Suprapubic skin (tissue), 4 donors: ENCODE measurements at regions not wholly inside any gene's neighbourhood (a gene's known extent, or its start where the extent isn't known, plus 50 kb on each side); places are given as distances from the start of the nearest gene placed in this dataset.

Source experiments
- EP300 ChIP-seq: sonication (generic); formaldehyde crosslinking; IDR thresholded peaks from one replicate; pipeline ENCODE4 v1.6.1; 2017; ENCODE audit warnings: antibody characterized with exemption
- POLR2AphosphoS5 ChIP-seq, 3 donors: sonication (generic); formaldehyde crosslinking; IDR thresholded peaks; one replicate each; pipeline ENCODE4 v1.6.1; 2017; ENCODE audit warnings: antibody characterized with exemption in 3 of 3
- TF ChIP-seq, protein P1 (sequence below), 2 donors: fragments of 200-600 bp in 1 of 2; fragments of 450-650 bp in 1 of 2; sonication (generic) in 1 of 2; IDR thresholded peaks; one replicate each; pipeline ENCODE4 v1.5.1; 2016 to 2019; ENCODE audit warnings: antibody characterized with exemption in 2 of 2, mild to moderate bottlenecking in 1 of 2, moderate library complexity in 1 of 2

DNA sequence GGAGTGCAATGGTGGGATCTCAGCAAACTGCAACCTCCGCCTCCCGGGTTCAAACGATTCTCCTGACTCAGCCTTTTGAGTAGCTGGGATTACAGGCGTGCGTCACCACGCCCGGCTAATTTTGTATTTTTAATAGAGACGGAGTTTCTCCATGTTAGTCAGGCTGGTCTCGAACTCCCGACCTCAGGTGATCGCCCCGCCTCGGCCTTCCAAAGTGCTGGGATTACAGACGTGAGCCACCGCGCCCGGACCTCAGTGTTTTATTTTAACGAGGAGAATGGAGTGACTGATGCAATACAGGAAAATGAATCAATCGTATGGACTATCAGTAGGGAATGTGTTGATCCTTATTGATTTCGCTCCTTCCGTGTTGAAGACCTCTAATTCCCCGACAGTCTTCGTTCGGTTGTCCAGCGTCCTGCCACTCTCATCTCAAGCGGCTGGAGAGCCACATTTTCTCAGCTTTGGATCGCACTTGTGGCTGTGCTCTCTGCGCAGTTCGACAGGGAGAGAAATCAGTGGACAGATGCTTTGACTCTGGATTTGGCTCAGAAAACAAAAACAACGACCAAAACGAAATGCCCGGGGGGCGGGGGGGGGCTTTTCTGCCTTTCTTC is 166.2 kb downstream of the TRIM27 start:
- TF ChIP-seq POLR2AphosphoS5 (IDR thresholded peaks at IDR 0.05), result no peak
- TF ChIP-seq, protein P1, sequence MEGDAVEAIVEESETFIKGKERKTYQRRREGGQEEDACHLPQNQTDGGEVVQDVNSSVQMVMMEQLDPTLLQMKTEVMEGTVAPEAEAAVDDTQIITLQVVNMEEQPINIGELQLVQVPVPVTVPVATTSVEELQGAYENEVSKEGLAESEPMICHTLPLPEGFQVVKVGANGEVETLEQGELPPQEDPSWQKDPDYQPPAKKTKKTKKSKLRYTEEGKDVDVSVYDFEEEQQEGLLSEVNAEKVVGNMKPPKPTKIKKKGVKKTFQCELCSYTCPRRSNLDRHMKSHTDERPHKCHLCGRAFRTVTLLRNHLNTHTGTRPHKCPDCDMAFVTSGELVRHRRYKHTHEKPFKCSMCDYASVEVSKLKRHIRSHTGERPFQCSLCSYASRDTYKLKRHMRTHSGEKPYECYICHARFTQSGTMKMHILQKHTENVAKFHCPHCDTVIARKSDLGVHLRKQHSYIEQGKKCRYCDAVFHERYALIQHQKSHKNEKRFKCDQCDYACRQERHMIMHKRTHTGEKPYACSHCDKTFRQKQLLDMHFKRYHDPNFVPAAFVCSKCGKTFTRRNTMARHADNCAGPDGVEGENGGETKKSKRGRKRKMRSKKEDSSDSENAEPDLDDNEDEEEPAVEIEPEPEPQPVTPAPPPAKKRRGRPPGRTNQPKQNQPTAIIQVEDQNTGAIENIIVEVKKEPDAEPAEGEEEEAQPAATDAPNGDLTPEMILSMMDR (IDR thresholded peaks at IDR 0.05), result no peak
- TF ChIP-seq EP300, result no peak
